Adrenal gland (tissue), 9 donors: ENCODE measurements at regions not wholly inside any gene's neighbourhood (a gene's known extent, or its start where the extent isn't known, plus 50 kb on each side); places are given as distances from the start of the nearest gene placed in this dataset.
A peak's percentile ranks its signal among the peaks of the same experiment; 100 is the strongest.
"Not testable (repeated sequence)": the region's sequence is repeated elsewhere in the genome, so short reads cannot be mapped to it uniquely, and the experiment has no call there.

ENCODE experiments used
- DNase-seq, 7 donors: peaks; one replicate each; pipeline ENCODE4 v3.0.0-alpha.2; 2019 to 2020
- H3K27ac ChIP-seq, 5 donors: fragments of 200-600 bp; sonication (generic) in 4 of 5; 1 replicate in 3 of 5; 2 replicates in 2 of 5; pipeline versions ENCODE4 v1.5.1 to v1.8.0; 2016 to 2020; ENCODE audit warnings: mild to moderate bottlenecking in 1 of 5
- H3K27me3 ChIP-seq: fragments of 200-600 bp; 2 replicates; pipeline ENCODE4 v1.8.0; 2021
- H3K36me3 ChIP-seq, 2 donors: fragments of 200-600 bp; replicated peaks in 1 of 2; 1 replicate in 1 of 2; 2 replicates in 1 of 2; pipeline versions ENCODE4 v1.5.1 to v1.8.0; 2018 to 2022
- H3K4me1 ChIP-seq, 2 donors: fragments of 200-600 bp; replicated peaks in 1 of 2; 1 replicate in 1 of 2; 2 replicates in 1 of 2; pipeline versions ENCODE4 v1.5.1 to v1.8.0; 2018 to 2021
- H3K4me3 ChIP-seq, 4 donors: fragments of 200-600 bp; sonication (generic) in 3 of 4; one replicate each; pipeline ENCODE4 v1.5.1; 2016 to 2018
- H3K9me3 ChIP-seq, 3 donors: fragments of 200-600 bp; sonication (generic) in 1 of 3; replicated peaks in 1 of 3; 1 replicate in 2 of 3; 2 replicates in 1 of 3; pipeline versions ENCODE4 v1.5.1 to v1.8.0; 2016 to 2021
- CTCF ChIP-seq, 6 experiments: fragments of 450-650 bp in 4 of 6; fragments of 200-600 bp in 2 of 6; sonication (generic) in 1 of 6; IDR thresholded peaks; 1 replicate in 5 of 6; 2 replicates in 1 of 6; pipeline versions ENCODE4 v1.5.1 to v1.8.0; 2016 to 2021; ENCODE audit warnings: antibody characterized with exemption in 6 of 6, mild to moderate bottlenecking in 2 of 6, moderate library complexity in 1 of 6
- POLR2A ChIP-seq, 2 donors: fragments of 450-650 bp; IDR thresholded peaks; one replicate each; pipeline ENCODE4 v1.6.1; 2017; ENCODE audit warnings: antibody characterized with exemption in 2 of 2, mild to moderate bottlenecking in 2 of 2, moderate library complexity in 1 of 2
- WGBS, 4 donors: extraction: QIAGEN DNeasy Blood & Tissue Kit in 2 of 4; methylation state at CpG; one replicate each; pipeline versions ENCODE4 v1.1.5 to v1.1.7; 2013 to 2017; 5-methylcytosine and 5-hydroxymethylcytosine counted together
- intact Hi-C, 2 donors: fragments of 100-400 bp; cut with DNase I; formaldehyde crosslinking; loops; one replicate each; pipeline versions ENCODE4 v1.14.1 to v1.15.0; 2022 to 2023
- donor health status: healthy with polysubstance abuse.
- donor health status: Bipolar disorder and iron deficiency.
- donor health status: DM: yes; HTN: yes; CAD: no.
- donor health status: DM: no; HTN: no; CAD: no.
- donor health status: DM: no; HTN: no; CAD: no.

- H3K36me3 ChIP-seq, result no peaks in the 10 kb centered on the region
- TF ChIP-seq POLR2A (IDR thresholded peaks at IDR 0.05), result no peak
- no peak for TF ChIP-seq CTCF (IDR thresholded peaks at IDR 0.05)
- DNase-seq, result no peak
- H3K4me3 ChIP-seq, result no peak overlapping the region
- intact Hi-C loops, result no loop called here
- H3K9me3 ChIP-seq, result no peaks in the 10 kb centered on the region
- H3K4me1 ChIP-seq, result no peaks in the 10 kb centered on the region
- H3K27me3 ChIP-seq, result peaks cover 3% of the 10 kb centered on the region
- no peak overlapping the region for H3K27ac ChIP-seq
Measured at GRCh38 chrX:138788771-138789170, 77.3 kb upstream of the FGF13 start.

DNA sequence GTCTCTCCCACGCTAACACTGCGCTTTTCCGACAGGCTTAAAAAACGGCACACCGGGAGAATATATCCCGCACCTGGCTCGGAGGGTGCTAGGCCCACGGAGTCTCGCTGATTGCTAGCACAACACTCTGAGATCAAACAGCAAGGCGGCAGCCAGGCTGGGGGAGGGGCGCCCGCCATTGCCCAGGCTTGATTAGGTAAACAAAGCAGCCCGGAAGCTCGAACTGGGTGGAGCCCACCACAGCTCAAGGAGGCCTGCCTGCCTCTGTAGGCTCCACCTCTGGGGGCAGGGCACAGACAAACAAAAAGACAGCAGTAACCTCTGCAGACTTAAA, 67.0 kb upstream of the FGF13 start:
- WGBS, 4 donors, result 65 to 83% (median 78%) methylated on average over 7 to 14 of the region's 14 CpGs
- DNase-seq, H3K9me3 ChIP-seq, H3K27ac ChIP-seq, H3K4me3 ChIP-seq, H3K4me1 ChIP-seq, H3K36me3 ChIP-seq, H3K27me3 ChIP-seq: not testable (repeated sequence)
- intact Hi-C loops, result loop anchor here in 1 of 2 donors (10.0 kb wide), 1 partner anchor 776 kb away; no protein-coding TSS in a partner anchor

- H3K36me3 ChIP-seq, DNase-seq, H3K4me3 ChIP-seq, H3K27me3 ChIP-seq, H3K9me3 ChIP-seq, H3K27ac ChIP-seq, H3K4me1 ChIP-seq: not testable (repeated sequence)
- 84 to 92% (median 88%) methylated on average over 6 to 15 of the region's 15 CpGs for WGBS, 4 donors
- intact Hi-C loops, result loop anchor here in 1 of 2 donors (10.0 kb wide), 1 partner anchor 777 kb away; no protein-coding TSS in a partner anchor
Measured at GRCh38 chrX:138777908-138778575, 66.5 kb upstream of the FGF13 start.

DNA sequence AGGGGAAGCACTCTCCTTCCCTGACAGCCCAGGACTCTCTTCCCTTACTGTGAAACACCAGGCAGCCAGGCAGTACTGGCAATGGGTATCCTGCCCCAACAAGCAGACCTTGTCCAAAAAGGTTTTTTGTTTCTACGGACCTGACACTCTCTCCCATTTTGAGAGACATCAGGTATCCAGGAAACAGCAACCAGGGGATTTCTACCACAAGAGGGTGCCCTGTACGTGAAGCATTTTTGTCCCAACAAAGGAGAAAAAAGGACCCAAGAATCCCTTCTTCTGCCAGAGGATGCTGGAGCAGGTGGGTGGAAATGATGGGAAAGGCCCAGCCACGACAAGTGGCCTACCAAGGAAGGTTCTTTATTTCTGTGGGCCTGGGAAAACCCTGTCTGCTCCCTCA, 65.7 kb upstream of the FGF13 start:
- Histone ChIP-seq H3K27ac (no peak overlapping the region), H3K36me3 (no peaks in the 10 kb centered on the region), H3K27me3 (peaks cover 9% of the 10 kb centered on the region), H3K4me1 (no peaks in the 10 kb centered on the region), H3K4me3 (no peak overlapping the region), H3K9me3 (no peaks in the 10 kb centered on the region)
- TF ChIP-seq POLR2A (IDR thresholded peaks at IDR 0.05) (no peak), CTCF (IDR thresholded peaks at IDR 0.05) (no peak)
- no peak for DNase-seq
- WGBS, 4 donors, result 43 to 75% (median 63%) methylated on average over 3 of the region's 3 CpGs
- intact Hi-C loops, result loop anchor here in 1 of 2 donors (10.0 kb wide), 1 partner anchor 778 kb away; no protein-coding TSS in a partner anchor

DNA sequence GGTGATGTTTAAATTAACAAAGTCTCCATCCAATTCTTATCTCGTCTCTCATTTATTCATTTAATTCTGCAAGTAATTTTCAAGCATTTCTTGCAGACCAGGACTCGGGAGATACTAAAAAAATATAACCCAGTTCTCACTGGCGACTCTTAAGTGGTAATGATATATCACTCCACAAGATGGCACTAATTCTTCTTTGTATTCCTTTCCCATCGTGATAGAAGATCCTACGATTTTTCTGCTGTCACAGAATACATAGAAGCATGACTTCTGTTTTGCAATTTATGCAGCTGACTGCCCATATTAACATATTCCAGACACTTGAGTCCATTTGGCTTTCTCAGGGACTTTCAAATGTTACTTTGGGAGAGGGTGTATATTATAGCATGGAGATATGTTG, 64.0 kb upstream of the FGF13 start:
- intact Hi-C loops, result loop anchor here in 1 of 2 donors (10.0 kb wide), 1 partner anchor 779 kb away; no protein-coding TSS in a partner anchor
- WGBS, 4 donors, result 2 to 6% (median 4%) methylated on average over 5 of the region's 5 CpGs
- Histone ChIP-seq H3K36me3 (no peaks in the 10 kb centered on the region), H3K4me1 (no peaks in the 10 kb centered on the region), H3K27me3 (peaks cover 9% of the 10 kb centered on the region), H3K27ac (no peak overlapping the region), H3K9me3 (no peaks in the 10 kb centered on the region), H3K4me3 (no peak overlapping the region)
- TF ChIP-seq POLR2A (IDR thresholded peaks at IDR 0.05) (no peak), CTCF (IDR thresholded peaks at IDR 0.05) (peak in 5 of 6 experiments; percentile 32 to 48 (median 43))
- no peak for DNase-seq
